ENCODE measurements at regions not wholly inside any gene's neighbourhood (a gene's known extent, or its start where the extent isn't known, plus 50 kb on each side); places are given as distances from the start of the nearest gene placed in this dataset.
A peak's percentile ranks its signal among the peaks of the same experiment; 100 is the strongest.

DNA sequence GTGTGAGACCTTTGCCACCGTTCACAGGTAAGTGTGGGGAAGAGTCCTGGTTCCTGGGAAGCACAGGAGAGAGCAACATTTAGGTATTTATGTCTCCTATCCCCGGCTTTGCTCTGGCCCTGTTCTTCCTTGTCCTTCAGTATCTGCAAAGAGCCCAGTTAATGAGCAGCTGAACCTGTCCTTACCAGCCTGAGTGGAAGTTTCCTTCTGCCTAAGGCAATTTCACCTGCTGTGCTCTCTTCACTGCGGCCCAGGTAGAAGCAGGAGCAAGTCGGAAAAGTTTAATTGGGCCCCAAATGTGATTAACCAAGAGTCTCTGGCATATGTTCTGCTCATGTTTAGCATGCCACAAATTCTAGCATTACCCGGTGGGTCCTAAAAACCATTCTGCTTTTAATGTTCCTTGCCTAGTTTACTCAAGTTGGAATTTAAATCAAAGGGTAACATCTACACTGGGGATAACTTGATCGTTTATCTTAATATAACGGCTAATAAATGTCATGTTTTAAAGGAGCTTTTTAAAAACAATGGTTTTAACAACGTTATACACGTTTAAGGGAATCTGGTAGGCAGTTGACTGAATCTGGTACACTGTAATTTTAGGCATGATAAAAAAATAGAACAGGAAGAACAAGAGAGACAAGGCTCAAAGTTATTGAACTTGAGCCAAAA is 817.1 kb downstream of the TYW1 start:
- Mint-ChIP-seq H3K27me3 (no peaks in the 10 kb centered on the region), H3K27ac (peak overlapping the region in 1 of 2 donors; percentile 35), H3K4me1 (no peaks in the 10 kb centered on the region), H3K9me3 (peaks cover 9 to 33% of the 10 kb centered on the region in 2 donors), H3K4me3 (no peak overlapping the region)
- ATAC-seq (no peak), DNase-seq (no peak)

DNA sequence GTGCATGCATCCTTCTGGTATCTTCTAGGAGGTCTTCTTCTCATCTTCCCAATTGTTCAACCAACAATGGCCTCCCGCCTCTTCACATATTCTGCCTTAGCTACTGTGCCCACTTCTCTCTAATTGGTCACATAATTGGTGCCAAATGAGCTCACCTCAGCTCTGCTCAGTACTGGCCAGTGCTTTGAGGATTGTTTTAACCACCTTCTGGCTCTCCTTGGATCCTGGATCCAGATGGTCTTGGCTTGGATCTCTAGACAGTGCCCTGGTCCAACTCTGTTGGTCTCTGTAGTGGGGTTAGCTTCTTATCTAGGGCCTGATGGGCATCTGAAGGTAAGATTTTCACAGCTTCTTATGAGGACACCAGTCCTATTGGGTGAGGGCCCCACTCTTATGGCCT is 820.8 kb downstream of the TYW1 start:
- Mint-ChIP-seq H3K4me3 (no peak overlapping the region), H3K27ac (no peak overlapping the region), H3K27me3 (no peaks in the 10 kb centered on the region), H3K9me3 (peaks cover 5 to 32% of the 10 kb centered on the region in 2 donors), H3K4me1 (no peaks in the 10 kb centered on the region)
- ATAC-seq (no peak), DNase-seq (no peak)

DNA sequence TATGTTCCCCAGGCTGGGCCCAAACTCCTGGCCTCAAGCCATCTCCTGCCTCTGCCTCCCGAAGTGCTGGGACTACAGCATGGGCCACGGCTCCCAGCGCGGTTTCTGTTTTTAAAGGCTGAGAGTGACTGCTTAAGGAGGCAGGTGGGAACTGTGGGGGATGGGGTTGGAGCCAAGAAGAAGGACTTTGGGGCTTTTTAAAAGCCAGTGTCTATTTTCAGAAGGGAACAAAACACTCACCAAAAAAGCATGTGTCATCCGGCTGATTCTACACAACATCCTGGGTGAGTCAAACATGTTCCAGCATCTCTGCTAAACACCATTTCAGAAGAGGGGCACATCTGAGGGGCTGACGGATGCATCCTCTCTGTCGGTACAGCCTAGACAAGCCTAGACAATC is 824.5 kb downstream of the TYW1 start:
- H3K4me1 Mint-ChIP-seq, result no peaks in the 10 kb centered on the region
- peaks cover 9 to 40% of the 10 kb centered on the region in 2 donors for H3K9me3 Mint-ChIP-seq
- ATAC-seq (no peak), DNase-seq (no peak)
- H3K27me3 Mint-ChIP-seq, result no peaks in the 10 kb centered on the region
- no peak overlapping the region for H3K4me3 Mint-ChIP-seq
- no peak overlapping the region for H3K27ac Mint-ChIP-seq

DNA sequence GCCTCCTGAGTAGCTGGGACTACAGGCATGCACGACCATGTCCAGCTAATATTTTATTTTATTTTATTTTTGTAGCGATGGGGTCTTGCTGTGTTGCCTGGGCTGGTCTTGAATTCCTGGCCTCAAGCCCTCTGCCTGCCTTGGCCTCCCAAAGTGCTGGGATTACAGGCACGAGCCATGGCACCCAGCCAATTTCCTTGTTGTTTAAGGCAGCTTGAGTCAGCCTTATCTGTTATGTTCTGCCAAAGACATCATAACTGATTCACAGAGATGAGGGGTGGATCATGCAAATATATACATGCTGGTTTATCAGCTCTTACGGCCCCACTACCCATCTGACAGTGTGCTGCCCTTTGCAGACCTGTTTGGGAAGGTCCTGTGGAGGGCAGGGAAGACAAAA is 826.7 kb downstream of the TYW1 start:
- Mint-ChIP-seq H3K27me3 (no peaks in the 10 kb centered on the region), H3K4me3 (no peak overlapping the region), H3K27ac (no peak overlapping the region), H3K4me1 (no peaks in the 10 kb centered on the region), H3K9me3 (peaks cover 4 to 39% of the 10 kb centered on the region in 2 donors)
- DNase-seq (no peak), ATAC-seq (no peak)

DNA sequence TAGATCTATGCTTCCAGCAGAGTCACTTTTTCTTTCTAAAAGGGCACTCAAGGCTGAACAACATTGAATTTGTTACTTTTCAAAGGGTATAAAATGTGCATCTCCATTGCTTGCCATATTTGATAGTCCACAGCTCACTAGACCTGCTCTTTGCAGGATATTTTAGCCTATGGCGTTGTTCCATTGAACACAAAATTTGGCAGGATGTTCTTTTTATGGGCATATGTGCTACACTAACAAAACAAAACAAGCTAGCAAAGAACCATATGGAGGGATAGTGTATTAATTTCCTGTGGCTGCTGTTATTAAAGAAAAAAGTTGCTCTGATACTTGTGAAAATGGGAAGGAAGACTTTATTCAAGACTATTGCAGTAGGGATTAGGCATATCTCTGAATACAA is 828.7 kb downstream of the TYW1 start:
- no peak for DNase-seq
- no peak for ATAC-seq
- Mint-ChIP-seq H3K9me3 (peaks cover 4 to 31% of the 10 kb centered on the region in 2 donors), H3K27ac (no peak overlapping the region), H3K4me3 (no peak overlapping the region), H3K4me1 (no peaks in the 10 kb centered on the region), H3K27me3 (no peaks in the 10 kb centered on the region)

DNA sequence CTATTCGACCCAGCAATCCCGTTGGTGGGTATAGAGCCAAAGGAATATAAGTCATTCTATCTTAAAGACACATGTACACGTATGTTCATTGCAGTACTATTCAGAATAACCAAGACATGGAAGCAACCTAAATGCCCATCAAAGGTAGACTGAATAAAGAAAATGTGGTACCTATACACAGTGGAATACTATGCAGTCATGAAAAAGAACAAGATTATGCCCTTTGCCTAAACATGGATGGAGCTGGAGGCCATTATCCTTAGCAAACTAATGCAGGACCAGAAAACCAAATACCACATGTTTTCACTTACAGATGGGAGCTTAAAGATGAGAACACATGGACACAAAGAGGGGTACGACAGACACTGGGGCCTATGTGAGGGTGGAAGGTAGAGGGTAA is 845.3 kb downstream of the TYW1 start:
- Mint-ChIP-seq H3K4me3 (no peak overlapping the region), H3K4me1 (no peaks in the 10 kb centered on the region), H3K27me3 (no peaks in the 10 kb centered on the region), H3K27ac (no peak overlapping the region), H3K9me3 (peaks cover 5 to 7% of the 10 kb centered on the region in 2 donors)
- ATAC-seq (no peak), DNase-seq (no peak)

DNA sequence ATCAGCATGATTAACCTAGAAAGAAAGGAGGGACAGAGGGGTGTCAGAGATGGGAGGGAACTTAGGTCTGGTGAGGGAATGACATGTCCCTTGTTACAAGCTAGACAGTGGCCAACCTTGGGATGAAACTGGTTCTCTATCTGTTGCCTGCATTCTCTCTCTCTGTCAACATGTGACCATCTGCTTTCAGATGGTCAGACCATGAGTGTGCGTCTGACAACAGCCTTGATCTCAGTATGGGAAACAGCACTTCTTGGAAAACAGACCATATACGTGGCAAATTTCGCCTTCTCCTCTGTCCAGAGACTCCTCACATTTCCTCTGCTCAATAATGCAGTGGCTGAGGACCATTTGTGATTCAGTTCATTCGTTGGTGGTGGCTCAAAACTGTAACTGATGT is 845.9 kb downstream of the TYW1 start:
- Mint-ChIP-seq H3K9me3 (peaks cover 5 to 7% of the 10 kb centered on the region in 2 donors), H3K27ac (no peak overlapping the region), H3K4me3 (no peak overlapping the region), H3K27me3 (no peaks in the 10 kb centered on the region), H3K4me1 (no peaks in the 10 kb centered on the region)
- DNase-seq, result no peak
- ATAC-seq, result no peak

DNA sequence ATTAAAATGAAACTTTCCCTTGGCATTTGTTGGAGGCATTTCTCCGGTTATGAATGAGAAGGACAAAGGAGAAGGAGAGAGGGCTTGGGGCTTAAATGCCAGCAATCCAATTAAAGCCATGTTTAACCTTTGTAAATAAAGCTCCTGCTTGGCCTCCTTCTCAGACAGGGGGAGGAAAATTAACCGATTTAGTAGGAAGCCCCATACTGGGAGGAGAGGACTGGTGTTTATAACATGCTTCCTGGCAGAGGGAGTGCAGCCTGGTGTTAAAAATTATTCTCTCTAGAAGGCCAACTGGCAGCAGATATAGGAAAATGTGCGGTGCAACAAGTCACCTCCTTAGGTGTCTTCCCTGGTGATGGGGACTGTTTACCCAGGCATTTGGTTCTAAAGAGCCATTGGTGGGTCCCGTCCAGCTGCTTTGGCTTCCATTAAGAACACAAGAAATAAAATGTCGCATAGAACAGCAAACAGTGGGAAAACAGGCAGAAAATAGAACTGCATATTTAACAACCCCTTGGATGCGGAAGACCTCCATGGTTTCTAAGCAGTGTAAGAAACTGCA is 846.5 kb downstream of the TYW1 start:
- ATAC-seq, result no peak
- Mint-ChIP-seq H3K9me3 (peaks cover 5 to 7% of the 10 kb centered on the region in 2 donors), H3K4me1 (no peaks in the 10 kb centered on the region), H3K27me3 (no peaks in the 10 kb centered on the region), H3K27ac (no peak overlapping the region), H3K4me3 (no peak overlapping the region)
- no peak for DNase-seq

DNA sequence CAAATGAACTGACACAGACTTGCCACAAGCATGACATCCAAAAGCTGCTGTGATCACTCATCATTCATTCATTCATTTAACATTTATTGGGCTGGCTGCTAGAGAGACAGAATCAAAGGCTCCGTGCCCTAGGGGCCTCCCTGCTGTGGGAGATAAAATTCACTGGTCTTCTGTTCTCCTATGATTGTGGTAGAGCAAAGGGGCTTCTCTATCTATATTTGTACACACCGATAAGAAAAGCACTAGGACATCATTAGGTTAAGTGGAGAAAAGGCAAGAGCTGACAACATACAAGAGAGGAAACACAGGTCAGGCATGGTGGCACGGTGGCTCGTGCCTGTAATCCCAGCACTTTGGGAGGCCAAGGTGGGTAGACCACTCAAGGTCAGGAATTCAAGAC is 847.0 kb downstream of the TYW1 start:
- H3K9me3 Mint-ChIP-seq, result peaks cover 5 to 7% of the 10 kb centered on the region in 2 donors
- no peak for DNase-seq
- no peaks in the 10 kb centered on the region for H3K27me3 Mint-ChIP-seq
- no peaks in the 10 kb centered on the region for H3K4me1 Mint-ChIP-seq
- no peak overlapping the region for H3K4me3 Mint-ChIP-seq
- no peak for ATAC-seq
- no peak overlapping the region for H3K27ac Mint-ChIP-seq

DNA sequence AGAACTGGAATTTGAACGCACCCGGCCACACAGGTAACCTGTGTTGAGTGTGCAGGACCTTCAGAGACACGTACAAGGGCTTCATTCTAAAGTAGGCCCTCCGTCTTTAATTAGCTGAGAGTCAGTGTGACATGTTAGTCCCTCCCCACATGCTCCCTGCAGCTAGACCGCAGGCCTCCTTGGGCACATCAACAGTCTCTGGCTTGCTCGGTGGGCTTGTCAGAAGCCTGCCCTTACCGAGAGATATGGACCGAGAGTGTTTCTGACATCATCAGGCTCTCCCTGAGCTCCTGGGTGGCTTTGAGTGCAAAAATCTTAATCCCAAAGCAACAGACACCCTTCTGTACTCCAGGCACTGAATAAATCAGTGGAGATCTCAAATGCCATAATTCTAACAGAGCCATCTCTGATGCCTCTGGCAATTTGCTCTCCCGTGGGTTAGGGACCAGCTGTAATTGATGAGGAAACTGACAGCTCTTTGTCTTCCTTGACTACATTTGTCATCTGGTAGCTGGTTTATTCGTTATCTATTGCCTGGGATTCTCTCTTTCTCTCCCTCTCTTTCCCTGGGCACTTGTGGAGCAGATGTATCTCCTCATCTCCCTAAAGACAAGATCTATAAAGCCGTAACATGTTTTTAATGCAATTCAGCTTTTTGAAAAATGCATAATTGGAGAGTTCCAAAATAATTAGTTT is 850.6 kb downstream of the TYW1 start:
- Mint-ChIP-seq H3K9me3 (peaks cover 0 to under 1% of the 10 kb centered on the region in 2 donors), H3K27ac (no peak overlapping the region), H3K27me3 (no peaks in the 10 kb centered on the region)

DNA sequence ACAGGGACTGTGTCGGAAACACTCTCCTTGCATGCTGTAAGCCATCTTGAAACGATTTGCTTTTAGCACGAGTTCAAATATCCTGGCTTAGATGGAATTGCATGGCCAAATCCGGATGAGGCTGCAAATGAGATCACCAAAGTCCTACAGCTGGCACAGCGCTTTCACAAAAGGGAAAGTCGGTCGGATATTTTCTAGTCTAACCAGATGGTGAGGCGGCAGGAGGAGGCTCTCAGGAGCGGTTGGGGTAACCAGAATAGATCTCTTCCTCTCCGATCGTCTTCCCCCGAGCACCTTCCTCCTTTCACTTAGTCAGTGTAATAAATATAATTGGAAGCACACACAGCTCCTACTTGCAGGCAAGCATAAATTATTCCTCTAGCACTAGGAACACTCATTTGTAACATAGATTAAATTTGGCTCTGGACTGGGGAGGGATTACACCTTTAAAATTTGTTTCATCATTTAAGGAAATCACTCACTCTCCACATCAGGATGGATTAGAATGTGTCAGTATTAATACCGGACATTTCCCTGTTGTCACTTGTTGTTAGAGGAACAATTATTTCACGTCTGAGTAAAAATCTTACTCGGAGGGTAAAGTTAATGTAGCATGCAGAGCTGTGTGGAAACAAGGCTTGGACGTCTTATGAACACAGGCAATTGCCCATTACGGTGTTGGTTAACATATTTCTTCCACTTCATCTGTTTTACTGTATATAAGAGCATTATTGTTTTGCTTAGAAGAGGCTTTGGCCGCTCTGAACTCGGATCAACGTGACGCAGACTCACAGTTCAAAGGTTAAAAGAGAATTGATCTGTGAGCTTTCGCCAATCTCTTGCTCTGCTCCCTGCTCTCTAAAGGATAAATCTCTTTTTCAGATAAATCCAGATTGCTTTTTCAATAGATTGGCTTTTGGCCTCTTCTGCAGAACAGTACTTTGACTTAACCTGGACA is 857.9 kb downstream of the TYW1 start:
- DNase-seq, result no peak
- Mint-ChIP-seq H3K9me3 (peaks cover 7 to 12% of the 10 kb centered on the region in 2 donors), H3K4me1 (no peaks in the 10 kb centered on the region), H3K4me3 (no peak overlapping the region), H3K27ac (no peak overlapping the region), H3K27me3 (no peaks in the 10 kb centered on the region)
- no peak for ATAC-seq

More for the DNA sequence above, 850.6 kb downstream of the TYW1 start:
- no peaks in the 10 kb centered on the region for H3K4me1 Mint-ChIP-seq
- no peak overlapping the region for H3K4me3 Mint-ChIP-seq
- ATAC-seq, result no peak
- no peak for DNase-seq

DNA sequence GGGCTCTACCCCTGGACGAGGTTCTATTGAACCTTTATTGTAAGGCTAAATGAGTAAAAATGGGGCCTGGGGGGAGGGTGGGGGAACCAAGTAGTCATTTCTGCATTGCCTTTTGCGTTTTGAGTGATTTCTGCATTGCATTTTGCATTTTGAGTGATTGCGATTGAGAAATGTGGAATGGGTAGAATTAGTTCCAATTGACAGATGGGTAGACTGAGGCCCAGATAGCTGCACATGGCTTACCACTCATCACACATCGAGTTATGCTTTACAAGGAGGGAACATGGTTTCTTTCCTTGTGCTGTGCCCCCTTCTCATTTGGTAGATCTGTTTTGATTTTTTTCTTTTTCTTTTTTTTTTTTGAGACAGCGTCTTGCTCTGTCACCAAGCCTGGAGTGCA is 858.7 kb downstream of the TYW1 start:
- H3K9me3 Mint-ChIP-seq, result peaks cover 7 to 12% of the 10 kb centered on the region in 2 donors
- no peak overlapping the region for H3K4me3 Mint-ChIP-seq
- DNase-seq (no peak), ATAC-seq (no peak)
- no peak overlapping the region for H3K27ac Mint-ChIP-seq
- no peaks in the 10 kb centered on the region for H3K4me1 Mint-ChIP-seq
- no peaks in the 10 kb centered on the region for H3K27me3 Mint-ChIP-seq

DNA sequence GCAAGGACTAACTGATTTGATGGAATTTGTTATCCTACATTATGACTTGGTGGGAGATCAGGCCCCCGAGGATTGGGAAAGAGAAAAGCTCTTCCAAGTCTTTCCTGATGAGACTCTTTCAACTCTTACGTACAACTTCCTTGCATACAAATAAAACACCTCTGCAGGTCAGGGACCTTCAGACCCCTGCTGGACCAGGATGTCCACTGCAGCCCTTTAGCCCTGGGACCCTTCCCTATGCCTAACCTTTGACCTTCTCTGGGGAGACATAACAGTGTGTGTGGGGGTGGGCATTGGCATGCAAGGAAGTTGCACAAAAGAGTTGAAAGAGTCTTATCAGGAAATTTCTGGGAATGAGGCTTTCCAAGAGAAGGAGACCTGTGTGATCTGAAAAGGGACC is 859.4 kb downstream of the TYW1 start:
- no peak for DNase-seq
- no peak overlapping the region for H3K27ac Mint-ChIP-seq
- no peaks in the 10 kb centered on the region for H3K4me1 Mint-ChIP-seq
- H3K4me3 Mint-ChIP-seq, result no peak overlapping the region
- peaks cover 7 to 12% of the 10 kb centered on the region in 2 donors for H3K9me3 Mint-ChIP-seq
- no peak for ATAC-seq
- no peaks in the 10 kb centered on the region for H3K27me3 Mint-ChIP-seq

DNA sequence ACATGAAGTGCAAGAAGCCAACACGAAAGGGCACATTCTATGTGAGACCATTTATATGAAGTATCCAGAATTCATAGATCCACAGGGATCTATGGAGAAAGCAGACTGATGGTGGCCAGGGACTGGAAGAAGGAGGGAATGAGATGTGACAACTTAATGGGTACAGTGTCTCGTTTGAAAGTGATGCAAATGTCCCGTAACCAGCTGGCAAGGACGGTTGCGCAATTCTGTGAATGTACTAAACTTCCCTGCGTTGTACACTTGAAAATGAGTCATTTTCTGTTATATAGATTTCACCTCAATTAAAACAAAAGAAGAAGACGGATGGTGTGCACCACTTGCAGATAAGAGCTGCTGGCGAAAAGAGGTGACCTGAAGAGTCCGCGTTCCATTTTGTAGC is 861.1 kb downstream of the TYW1 start:
- Mint-ChIP-seq H3K9me3 (peaks cover 21% of the 10 kb centered on the region in 2 donors), H3K27ac (no peak overlapping the region), H3K4me1 (no peaks in the 10 kb centered on the region), H3K27me3 (no peaks in the 10 kb centered on the region), H3K4me3 (no peak overlapping the region)
- ATAC-seq, result no peak
- no peak for DNase-seq

DNA sequence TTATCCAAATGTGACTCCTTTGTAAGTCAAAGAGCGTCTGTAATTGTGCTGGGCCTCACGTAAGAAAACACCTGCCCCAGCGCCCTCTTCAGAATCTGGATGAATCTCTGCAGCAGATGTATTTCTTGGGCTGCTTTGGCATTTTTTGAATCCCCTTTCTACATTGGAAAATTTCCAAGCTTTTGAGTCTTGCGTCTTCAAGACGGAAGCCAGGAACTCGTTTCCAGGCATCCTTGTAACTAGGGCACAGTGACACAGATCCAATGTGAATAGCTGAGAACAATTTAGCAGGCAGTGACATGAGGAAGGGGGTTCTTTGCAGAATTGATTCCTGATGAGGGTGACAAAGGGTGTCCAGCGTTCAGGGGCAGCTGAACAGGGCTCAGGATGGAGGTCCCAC is 862.3 kb downstream of the TYW1 start:
- Mint-ChIP-seq H3K4me3 (no peak overlapping the region), H3K4me1 (no peaks in the 10 kb centered on the region), H3K27me3 (no peaks in the 10 kb centered on the region), H3K27ac (no peak overlapping the region), H3K9me3 (peaks cover 18 to 19% of the 10 kb centered on the region in 2 donors)
- ATAC-seq, result no peak
- no peak for DNase-seq

Measured in stimulated activated naive CD8-positive, alpha-beta T cell treated with anti-CD3 and anti-CD28 coated beads, Interleukin-15, amount 100 ng/mL, for 72 hours (primary cell).